Activated CD4-positive, alpha-beta T cell treated with anti-CD3 and anti-CD28 coated beads for 1 hour (primary cell): ENCODE measurements at regions not wholly inside any gene's neighbourhood (a gene's known extent, or its start where the extent isn't known, plus 50 kb on each side); places are given as distances from the start of the nearest gene placed in this dataset.
A peak's percentile ranks its signal among the peaks of the same experiment; 100 is the strongest.

ENCODE experiments used
- DNase-seq: peaks from one replicate; pipeline ENCODE4 v3.0.0-alpha.2; 2020

DNA sequence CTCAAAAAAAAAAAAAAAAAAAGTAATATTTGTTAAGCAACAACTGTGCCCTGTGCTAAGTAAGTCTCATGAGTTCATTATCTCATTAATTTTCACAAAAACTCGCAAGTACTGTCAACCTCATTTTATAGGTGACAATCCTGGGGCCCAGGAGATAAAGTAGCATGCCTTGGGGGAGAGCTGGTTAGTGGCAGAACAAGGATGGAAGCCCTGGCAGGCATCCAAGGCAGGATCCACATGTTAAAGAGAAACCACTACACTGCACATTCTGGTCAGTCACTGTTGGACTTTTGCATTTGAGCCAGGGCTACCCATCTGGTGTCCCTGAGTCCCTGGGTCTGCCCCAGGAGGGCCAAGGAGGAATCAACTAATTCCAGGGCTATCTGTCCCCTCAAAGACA is 54.6 kb downstream of the ZFP36L2 start:
- no peak for DNase-seq

DNA sequence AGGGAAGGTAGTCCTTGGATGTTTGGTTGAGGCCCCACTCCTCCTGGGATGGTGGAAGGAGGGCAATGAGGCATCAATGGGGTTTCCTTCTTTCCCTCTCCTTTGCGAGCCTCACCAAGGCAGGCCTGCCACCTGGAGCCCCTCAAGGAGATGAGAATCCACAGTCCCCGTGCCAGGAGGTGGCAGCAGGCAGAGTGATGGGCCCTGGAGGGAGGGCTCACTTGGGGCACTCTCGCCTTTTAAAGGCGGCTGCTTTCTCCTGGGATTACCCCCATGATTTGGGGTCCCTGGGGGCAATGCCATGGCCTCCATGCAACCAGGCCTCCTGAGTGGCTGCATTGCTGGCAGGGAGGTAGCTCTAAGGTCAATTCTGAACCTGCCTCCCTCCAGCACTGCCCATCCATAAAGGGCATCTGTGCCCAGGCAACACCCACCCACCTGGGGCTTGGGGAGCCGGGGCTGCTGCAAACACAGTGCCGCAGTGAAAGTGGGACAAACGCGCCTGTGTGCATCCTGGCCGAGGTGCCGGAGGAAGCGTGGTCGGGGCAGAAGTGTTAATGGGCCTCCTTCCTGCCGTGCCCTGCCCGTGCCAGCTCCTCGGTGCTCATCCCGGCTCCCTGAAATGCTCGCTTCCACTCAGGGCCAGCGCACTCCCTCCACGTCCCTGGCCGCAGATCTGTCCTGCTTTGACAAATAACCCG is 55.9 kb downstream of the ZFP36L2 start:
- no peak for DNase-seq

DNA sequence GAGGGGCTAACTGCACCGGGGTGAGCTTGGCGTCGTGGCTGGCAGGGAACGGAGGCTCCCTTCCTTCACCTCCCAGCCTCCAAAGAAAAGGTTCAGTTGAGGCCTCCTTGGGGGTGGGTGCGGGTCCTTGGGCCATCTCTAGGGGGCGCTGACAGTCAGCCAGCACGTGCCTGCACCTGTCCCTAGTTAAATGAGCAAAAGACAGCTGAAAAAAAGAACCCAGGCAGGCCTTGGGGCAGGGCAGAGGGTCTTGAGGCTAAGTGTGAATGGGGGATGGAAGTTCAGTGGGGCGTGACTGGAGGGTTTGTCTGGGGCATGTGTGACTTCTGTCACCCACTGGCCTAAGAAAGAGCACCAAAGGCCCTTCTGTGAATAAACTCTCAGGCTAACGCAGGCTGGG is 56.4 kb downstream of the ZFP36L2 start:
- DNase-seq, result peak; percentile 48

DNA sequence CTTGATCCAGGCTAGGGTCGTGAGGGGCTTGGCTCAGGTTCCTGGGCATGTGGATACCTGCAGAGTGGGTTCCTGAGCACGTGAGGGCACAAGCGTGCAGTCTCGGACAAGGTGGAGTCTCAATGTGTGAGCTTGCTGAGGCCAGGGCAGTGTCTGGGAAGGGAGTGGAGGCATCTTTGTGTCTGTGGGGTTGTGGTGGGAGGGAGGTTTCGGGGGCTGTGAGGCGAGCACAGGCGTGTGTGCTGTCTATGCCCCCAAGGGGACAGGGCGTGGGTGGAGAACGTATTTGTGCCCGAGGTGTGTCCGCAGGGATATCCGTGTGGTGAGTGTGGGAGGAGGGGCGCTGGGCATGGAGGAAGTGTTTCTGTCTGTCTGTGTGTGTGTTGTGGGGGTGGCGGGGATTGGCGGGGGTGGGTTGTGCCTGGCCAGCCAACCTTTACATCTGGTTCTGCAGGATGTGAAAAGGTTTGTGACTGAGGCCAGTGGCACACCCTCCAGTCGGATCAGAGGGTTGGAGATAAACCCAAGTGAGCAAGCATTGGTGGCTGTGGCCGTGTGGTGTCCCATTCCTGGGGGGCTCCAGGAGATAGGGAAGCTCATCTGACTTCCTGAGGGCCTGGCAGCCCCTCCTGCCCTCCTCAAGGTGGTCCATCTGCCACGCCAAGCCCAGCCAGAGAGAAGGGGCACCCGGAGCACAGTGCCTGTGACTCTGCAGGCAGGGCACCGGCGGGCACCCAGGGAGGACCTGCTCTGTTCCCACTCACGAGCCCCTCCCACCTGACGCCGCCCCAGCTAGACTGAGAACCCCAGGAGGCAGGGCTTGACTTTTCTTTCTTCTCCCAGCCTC is 57.1 kb downstream of the ZFP36L2 start:
- no peak for DNase-seq

DNA sequence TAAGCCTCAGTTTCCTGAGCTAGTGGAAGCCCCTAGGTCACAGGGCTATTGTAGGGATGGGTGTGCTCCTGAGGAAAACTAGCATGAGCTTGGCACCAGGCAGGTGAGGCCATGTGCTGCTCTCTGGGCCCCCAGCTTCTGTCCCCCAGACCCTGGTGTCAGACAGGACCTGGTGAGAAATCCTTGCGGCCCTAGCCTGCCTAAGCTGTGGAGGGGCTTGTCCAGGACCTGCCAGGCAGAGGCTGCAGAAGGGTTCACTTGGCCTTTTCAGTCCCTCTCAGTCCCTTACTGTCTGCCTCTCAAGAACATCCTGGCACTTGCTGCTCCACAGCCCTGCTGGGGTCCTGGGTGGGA is 58.4 kb downstream of the ZFP36L2 start:
- DNase-seq, result no peak

DNA sequence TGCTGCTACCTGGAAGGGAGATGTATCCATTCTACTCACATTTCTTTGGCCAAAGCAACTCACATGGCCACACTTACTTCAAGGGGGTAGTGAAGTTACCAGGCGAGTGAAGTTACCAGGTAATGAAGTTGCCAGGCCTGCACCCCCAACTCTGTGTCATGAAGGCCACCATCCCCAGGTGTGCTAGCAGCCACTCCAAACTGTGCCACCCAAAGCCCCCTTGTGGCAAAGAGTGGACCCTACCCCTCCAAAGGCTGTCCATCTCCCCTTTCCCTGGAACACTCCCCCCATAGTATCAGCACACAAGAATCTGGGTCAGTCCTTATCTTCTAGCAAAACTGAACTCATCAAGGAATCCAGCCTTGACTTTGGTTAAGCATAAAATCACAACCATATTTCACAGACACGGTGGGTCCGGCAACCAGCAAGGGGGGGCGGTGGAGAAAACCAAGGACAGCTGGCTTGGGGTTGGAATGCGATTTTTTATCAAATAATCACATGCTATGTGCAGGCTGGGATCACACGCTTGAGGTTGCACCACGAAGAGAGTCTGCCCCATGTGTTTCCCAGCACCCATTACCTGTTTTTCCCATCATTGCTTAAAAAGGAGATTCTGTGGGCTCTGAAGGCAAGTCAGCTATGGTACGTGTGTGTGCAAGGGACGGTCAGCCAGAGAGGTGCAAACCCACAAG is 60.9 kb downstream of the ZFP36L2 start:
- no peak for DNase-seq

DNA sequence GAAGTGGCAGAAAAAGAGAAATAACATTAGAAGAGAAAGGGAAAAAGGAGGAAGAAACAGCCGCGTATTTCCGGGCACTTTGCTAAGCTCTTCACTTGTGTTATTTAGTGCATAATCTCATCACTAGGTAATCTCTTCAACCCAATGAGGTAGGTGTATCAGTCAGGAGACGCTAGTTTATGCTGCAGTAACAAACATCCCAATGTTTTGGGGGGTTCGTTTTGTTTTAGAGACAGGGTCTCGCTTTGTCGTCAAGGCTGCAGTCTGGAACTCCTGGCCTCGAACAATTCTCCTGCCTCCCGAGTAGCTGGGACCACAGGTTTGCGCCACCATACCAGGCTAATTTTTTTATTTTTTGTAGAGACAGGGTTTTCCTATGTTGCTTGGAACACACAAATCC is 61.7 kb downstream of the ZFP36L2 start:
- no peak for DNase-seq

DNA sequence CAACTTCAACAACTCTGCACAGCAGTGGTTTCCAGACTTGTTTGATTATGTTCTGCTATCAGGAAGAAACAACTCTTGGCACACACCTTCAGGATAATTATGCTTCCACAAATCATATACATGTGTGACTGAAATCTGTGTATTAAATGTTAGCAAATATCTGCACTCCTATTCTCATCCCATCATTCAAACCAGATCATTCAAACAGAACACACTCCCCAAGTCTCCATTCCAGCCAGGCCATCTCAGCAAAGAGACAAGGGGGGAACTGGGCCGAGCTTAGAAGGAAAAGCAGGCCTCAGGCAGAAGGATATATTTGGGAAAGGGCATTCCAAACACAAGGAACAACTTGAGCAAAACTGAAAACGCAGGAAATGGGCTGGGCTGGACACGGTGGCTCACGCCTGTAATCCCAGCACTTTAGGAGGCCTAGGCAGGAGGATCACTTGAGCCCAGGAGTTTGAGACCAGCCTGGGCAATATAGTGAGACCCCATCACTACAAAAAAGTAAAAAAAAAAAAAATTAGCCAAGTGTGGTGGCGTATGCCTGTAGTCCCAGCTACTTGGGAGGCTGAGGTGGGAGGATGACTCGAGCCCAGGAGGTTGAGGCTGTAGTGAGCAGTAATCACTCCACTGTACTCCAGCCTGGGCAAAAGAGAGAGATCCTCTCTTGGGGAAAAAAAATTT is 62.7 kb downstream of the ZFP36L2 start:
- no peak for DNase-seq

DNA sequence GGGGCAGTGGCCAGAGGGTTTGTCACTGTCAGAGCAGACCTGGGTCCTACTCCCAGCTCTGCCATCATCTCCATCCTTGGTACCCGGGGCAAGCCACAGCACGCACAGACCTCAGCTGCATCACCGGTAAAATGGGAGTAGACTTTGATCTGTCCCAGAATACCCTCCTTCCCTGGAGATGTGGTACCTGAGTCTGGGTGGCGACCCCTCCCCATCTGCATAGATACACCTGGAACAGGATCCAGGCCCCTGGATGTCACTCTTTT is 64.0 kb downstream of the ZFP36L2 start:
- DNase-seq, result no peak

DNA sequence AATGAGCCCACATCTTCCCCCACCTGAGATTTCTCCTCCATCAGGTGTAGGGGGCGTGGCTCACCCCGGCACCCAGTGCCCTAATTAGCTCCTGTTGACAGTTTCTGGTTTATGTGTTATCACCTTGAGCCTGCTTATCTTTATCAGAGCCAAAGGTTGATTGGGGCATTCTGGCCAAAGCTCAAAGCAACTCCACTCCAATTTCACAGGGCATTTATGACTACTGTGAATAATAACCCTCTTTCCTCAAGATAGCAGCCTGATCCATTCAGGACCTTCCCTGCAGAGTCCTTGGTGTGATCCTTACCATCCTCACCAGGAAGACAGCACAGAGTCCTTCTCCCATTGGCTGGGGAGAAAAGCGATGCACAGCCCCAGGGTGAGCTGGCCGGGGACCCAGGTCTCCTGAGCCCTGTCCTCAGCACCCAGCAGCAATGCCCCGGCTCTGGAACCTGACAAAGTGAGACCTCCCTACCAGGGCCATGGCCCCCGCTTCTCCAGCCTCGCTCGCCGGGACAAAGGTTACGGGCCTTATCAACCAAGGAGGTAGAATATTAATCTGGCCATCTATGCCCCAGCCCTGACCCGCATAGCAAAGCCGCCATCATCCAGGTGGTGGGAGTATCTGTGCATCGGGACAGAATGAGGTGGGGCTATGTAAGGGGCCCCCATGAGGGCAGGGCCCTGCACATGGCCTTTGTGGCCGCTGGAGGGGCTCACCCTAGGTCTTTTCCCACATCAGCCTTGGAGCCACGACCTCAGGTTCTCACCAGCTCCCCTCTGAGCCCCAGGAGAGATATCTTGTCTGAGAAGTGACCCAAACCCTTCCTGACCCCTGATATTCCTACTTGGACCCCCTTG is 64.5 kb downstream of the ZFP36L2 start:
- no peak for DNase-seq

DNA sequence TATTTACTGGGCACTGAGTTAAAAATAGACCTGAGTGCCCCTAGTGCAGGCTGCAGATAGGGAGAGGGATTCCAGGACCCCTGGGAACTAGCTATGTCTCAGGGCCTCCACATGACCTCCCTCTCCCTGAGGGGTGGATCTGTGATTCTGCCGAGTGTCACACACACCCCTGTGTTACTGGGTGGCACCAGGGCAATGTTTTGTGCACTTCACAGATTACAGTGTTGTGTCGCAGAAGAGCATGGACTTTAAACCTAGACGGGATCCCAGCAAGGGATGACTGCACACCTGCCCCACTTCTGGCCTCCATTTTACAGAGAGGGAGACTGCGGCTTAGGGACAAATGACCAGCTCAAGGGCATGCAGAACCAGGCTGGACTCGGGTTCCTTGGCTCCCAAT is 65.6 kb downstream of the ZFP36L2 start:
- DNase-seq, result no peak

DNA sequence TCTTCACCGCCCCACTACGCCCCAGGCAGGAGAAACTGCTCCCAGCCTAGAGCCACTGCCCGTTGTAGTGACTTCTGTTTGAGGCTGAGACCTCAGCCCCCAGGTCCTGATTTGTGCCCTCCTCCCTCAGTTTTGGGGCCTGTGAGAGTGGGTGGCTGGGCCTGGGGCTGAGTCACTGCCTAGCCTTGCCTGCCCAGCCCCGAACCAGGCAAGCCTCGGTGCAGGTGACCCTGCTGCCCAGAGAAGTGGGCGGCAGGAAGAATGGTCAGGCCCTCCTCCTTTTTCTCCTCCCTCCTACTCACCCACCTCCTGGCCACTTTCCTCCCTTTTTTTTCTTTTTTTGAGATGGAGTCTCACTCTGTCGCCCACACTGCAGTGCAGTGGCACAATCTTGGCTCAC is 66.6 kb downstream of the ZFP36L2 start:
- DNase-seq, result no peak

DNA sequence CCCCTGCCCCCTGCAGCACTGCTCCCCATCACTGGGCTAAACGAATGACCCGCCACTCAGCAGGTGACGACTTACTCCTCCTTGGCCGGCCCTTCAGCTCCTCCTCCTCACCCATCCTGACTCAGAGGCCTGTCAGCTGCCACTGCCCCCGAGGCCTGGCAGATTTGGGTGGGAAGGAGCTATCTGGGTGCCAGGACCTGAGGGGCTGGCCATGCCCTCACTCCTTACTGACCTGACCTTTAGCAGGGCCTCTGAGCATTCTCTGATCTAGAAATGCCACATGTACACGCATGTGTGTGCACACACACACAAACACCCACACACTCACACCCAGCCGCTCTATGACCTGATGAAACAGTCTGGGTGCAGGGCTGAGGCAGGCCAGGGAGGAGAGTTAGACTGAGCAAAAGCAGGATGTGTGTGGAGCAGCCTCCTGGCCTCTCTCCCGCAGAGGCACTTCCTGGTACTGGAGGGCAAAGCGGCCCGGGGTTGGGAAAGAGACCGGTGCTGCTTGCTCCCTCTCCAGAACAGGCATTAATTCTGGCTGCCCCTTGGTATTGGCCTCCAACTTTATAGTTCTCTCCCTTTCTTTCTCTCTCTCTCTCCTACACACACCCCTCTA is 68.0 kb downstream of the ZFP36L2 start:
- DNase-seq, result peak; percentile 36

DNA sequence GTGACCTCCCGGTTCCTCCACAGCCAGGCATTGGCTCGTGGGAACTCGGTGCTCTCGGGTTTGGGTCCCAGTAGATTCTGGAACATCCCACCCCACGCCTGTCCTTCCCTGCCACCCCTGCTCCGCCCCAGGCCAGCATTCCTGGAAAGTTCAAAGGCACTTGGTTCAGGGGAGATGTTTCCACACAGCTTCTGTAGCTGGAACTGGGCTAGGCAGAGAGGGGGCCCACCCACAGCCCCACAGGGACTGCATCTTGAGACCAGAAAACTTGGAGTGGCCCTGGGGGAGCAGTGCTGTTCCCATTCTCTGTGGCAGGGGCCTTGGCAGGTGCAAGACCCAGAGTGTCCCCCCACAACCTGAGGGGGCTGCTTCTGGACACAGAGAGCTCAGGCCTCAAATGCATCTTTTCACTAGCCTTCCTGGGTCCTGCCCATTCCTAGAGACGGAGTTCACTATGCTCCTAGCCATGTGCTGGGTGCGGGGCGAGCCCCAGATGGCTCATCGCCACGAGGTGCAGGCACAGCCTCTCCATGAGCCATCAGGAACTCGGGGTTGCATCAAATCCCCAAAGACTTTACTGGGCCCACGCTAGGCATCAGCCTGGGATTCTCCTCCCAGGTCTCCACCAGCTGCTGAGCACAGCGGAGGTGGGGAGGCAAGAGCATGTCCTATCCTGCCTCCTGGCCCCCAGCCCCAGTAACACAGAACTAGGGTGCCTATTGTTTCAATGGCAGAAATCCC is 68.7 kb downstream of the ZFP36L2 start:
- DNase-seq, result no peak

DNA sequence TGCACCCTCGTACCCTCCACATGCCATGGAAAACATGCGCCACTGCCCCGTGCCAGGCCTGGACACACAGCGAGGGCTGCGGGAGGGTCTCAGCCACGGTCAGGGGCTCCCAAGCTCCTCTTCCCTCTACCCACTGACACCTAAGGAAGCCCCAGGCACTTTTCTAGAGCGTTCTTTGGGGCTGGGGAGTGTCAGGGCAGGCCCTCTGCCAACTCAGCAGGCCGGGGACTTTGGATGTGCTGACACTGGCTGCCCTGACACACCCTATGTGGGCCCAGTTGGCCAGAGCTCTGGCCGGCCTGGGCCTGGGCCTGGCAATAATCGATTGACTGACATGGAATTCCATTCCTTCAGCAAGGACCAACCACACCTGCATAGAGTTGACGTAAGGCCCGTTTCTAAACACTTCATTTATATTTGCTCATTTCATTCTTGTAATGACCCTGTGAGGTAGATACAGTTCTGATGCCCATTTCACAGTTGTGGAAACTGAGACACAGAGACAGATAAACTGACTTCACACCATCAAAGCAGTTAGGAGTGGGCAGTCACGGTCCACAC is 70.5 kb downstream of the ZFP36L2 start:
- no peak for DNase-seq

DNA sequence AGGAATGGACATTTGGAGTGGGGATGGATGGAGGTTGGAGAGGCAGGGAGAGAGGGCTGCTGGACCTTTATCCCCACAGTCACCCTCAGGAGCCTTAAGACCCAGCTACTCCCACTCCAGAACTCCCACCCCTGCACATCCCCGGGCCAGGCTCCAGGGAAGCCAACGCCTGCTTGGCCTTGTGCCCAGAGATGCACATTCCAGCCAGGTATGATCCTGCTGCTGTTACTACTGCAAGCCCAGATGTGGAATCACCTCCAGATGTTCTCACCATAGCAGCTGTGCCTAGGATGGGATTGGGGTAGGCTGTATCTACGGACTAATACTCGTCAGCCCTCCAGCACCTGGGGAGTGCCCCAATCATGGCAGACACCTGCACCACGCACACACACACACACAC is 71.7 kb downstream of the ZFP36L2 start:
- no peak for DNase-seq

DNA sequence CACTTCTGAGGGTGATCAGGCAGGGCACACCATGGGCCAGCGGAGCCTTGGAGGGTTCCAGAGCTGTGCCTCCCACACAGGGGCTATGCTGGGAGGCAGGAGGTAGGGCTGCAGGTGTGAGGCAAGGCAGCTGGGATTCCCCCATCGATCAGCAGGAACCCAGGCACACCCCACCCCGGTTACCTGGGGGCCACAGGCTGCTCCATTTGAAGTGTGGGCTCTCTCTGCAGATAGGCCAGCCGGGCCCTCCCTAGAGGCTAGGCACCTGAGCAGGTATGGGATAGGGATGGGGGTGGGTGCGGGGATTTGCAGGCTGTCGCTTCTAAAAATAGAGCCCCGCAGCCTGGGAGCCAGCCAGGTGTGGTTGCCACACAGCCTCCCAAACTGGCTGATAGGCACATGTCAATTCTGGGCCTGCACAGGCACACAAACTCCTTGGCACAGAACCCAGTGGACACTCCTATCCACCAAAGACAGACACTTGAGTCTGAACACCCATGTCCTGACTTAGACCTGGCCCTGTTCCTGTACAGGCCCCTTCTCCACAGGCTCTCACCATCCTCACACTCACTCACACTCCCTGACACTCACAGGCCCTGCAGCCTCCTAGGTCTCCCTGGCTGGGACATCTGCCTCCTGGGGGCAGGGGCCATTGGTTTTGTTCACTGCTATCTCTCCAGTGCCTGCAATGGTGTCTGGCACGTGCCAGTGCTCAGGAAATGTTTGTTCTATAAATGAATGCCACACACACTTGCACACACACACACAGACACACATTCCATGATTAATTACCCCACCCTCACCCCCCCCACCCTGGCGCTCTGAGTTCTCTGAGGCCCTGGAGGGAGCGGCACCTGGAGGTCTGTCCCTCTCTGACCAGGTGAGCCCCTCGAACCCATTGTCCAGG is 73.4 kb downstream of the ZFP36L2 start:
- no peak for DNase-seq

DNA sequence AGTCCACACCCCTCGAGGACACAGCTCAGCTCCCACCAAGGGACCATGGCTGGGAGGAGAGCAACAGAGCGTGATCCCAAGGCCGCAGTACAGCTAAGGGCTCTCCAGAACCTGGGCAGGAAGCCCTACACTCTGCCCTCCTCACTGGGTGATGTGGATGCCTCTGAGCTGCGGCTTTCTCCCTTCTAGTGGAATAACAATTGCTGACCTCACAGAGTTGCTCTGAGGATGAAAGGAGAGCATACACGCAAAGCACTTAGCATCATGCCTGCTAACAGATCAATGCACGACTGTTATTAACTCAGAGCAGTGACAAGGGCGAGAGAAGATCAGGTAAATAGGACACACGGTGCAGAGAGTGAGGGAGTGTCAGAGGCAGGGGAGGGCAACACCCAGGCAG is 74.2 kb downstream of the ZFP36L2 start:
- no peak for DNase-seq

DNA sequence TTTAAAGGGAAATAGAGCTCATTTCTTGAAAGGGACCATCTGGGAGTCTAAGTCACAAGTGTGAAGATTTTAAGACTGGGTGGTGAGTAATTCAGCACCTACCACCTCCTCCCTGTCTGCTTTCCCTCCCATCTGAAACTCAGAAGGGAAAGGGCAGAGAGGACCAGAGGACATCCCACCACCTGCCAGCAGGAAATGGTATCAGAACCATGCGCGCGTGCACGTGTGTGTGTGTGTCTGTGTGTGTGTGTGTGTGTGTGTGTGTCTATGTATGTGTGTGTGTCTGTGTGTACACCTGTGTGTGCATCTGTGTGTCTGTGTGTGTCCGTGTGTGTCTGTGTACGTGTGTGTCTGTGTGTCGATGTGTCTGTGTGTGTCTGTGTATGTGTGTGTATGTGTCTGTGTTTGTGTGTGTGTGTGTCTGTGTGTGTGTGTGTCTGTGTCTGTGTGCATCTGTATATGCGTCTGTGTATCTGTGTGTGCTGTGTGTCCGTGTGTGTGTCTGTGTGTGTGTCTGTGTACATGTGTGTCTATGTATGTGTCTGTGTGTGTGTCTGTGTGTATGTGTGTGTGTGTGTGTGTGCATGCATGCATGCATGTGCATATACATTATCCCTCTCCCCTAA is 76.8 kb downstream of the ZFP36L2 start:
- no peak for DNase-seq

DNA sequence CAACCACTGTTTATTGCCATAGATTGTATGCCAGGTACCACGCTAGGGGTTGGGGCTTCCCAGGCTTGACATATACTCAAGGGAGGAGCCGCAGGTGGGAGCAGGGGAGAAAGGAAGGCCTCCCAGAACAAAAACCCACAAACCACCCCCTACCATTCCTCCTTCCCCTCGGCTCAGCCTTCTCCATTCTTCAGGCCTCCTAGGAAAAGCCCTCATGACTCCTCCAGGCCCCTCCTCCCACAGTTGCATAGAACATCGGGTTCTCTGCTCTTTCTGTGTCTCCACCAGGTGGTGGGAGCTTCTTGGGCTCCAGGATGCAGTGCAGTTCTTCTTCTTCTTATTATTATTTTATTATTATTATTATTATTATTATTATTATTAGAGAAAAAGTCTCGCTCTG is 80.3 kb downstream of the ZFP36L2 start:
- no peak for DNase-seq
